ENCODE measurements at regions not wholly inside any gene's neighbourhood (a gene's known extent, or its start where the extent isn't known, plus 50 kb on each side); places are given as distances from the start of the nearest gene placed in this dataset.

DNA sequence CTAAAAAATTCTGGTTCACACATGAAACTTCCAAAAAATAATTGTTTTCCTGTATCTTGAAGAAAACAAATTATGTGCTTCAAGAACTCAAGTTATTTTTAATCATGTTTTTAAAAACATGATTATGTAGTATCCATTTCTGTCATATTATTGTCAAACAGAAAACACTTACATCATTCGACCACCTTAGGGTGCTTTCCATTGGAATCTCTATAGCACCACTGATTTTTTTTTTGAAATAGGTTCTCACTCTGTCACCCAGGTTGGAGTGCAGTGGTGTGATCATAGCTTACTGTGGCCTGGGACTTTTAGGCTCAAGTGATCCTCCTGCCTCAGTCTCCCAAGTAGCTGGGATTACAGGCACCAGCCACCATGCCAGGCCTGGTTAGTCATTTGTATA, 457.3 kb downstream of the SI start:
- TF ChIP-seq ZNF37A (tag by site-specific recombination; IDR thresholded peaks at IDR 0.05): no peak
- TF ChIP-seq ZNF2 (tag by site-specific recombination; IDR thresholded peaks at IDR 0.05): no peak
- no peak for TF ChIP-seq ZNF843 (tag by site-specific recombination; IDR thresholded peaks at IDR 0.05)

All from HEK293 (cell line).